ENCODE measurements at regions not wholly inside any gene's neighbourhood (a gene's known extent, or its start where the extent isn't known, plus 50 kb on each side); places are given as distances from the start of the nearest gene placed in this dataset.

DNA sequence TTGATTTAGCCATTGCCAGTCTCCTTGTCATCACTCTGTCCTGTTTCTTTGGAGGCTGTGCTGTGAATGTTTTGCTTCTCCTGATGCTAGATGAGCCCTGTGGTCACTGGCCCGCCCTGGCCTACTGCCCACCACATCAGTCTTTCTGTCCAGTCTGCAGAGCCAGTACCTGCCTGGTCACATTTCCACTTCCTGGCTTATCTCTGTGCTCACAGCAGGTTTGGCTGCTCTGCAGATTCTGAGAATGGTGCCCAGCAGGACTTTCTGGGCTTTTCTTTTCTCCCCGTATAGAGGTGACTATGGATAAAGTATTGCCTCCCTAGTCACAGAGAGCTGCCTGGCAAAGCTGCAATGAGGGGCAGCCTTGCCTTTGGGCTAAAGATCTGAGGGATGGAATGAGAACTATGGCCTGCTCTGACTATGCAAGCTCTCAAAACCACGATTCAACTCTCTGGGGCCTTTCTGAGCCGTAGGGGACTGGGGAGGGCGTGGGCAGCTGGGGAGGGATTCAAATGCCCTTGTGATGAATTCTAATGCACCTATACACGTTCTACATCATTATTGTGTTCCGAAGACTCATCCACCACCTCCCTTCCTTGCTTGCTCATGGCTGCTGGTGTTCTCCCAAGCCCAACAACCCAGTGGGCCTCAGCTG lies 410.4 kb upstream of the NPVF start:
- no peak for DNase-seq
- H3K36me3 ChIP-seq = no peaks in the 10 kb centered on the region
- no peak overlapping the region for H3K4me3 ChIP-seq (replicated peaks in 1 of 3)
- WGBS, 2 donors = 88 to 91% methylated on average over 6 to 7 of the region's 7 CpGs
- TF ChIP-seq, protein P1, sequence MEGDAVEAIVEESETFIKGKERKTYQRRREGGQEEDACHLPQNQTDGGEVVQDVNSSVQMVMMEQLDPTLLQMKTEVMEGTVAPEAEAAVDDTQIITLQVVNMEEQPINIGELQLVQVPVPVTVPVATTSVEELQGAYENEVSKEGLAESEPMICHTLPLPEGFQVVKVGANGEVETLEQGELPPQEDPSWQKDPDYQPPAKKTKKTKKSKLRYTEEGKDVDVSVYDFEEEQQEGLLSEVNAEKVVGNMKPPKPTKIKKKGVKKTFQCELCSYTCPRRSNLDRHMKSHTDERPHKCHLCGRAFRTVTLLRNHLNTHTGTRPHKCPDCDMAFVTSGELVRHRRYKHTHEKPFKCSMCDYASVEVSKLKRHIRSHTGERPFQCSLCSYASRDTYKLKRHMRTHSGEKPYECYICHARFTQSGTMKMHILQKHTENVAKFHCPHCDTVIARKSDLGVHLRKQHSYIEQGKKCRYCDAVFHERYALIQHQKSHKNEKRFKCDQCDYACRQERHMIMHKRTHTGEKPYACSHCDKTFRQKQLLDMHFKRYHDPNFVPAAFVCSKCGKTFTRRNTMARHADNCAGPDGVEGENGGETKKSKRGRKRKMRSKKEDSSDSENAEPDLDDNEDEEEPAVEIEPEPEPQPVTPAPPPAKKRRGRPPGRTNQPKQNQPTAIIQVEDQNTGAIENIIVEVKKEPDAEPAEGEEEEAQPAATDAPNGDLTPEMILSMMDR (IDR thresholded peaks at IDR 0.05) = no peak
- no peak for TF ChIP-seq POLR2A (IDR thresholded peaks at IDR 0.05)
- no peaks in the 10 kb centered on the region for H3K9me3 ChIP-seq
- no peak overlapping the region for H3K27ac ChIP-seq
- intact Hi-C loops (cut with DNase I) = no loop called here
- no peaks in the 10 kb centered on the region for H3K27me3 ChIP-seq
- no peaks in the 10 kb centered on the region for H3K4me1 ChIP-seq

DNA sequence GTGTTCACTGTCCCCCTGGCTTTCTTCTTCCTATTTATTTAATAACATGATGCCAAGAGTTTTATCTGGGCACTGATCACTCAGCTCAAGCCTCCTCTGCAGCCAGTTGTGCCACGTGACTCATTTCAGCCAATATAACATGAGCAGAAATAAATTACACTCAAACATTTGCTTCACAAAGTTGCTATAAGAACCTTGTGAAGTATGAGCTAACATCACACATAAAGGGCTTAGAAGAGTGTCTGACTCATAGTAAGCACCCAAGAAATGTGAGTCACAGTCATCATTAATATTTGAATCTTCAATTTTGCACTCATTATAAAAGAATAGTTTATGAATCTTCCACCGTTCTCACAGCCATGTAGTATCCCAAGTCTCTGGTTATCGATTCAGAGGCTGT lies 414.6 kb upstream of the NPVF start:
- no peak for DNase-seq
- H3K9me3 ChIP-seq = no peaks in the 10 kb centered on the region
- no peaks in the 10 kb centered on the region for H3K36me3 ChIP-seq
- no peak overlapping the region for H3K27ac ChIP-seq
- no peak overlapping the region for H3K4me3 ChIP-seq (replicated peaks in 1 of 3)
- no peaks in the 10 kb centered on the region for H3K4me1 ChIP-seq
- WGBS, 2 donors = 86 to 89% methylated on average over 3 of the region's 3 CpGs
- TF ChIP-seq, protein P1 (IDR thresholded peaks at IDR 0.05) = no peak
- no peak for TF ChIP-seq POLR2A (IDR thresholded peaks at IDR 0.05)
- intact Hi-C loops (cut with DNase I) = no loop called here
- no peaks in the 10 kb centered on the region for H3K27me3 ChIP-seq

DNA sequence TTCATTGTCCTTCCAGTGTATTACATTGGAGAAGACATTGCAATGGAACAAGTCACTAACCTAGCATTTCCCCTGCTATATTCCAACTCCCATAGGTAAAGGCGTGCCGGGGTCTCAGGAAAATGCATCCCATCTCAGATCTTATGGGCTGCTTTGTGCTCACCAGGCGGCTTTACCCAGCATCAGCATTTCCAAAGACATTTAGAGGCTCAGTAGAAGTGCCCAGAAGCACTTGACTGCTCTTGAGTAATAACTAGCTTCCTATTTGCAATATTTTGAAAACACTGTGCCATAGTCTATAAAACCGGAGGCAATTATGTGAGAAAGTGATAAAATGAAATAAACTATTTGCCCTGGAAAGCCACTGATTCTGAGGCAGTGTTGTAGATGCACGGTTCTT lies 415.0 kb upstream of the NPVF start:
- Histone ChIP-seq H3K4me1 (no peaks in the 10 kb centered on the region), H3K9me3 (no peaks in the 10 kb centered on the region), H3K4me3 (replicated peaks in 1 of 3) (no peak overlapping the region), H3K27me3 (no peaks in the 10 kb centered on the region), H3K27ac (no peak overlapping the region), H3K36me3 (no peaks in the 10 kb centered on the region)
- intact Hi-C loops (cut with DNase I) = no loop called here
- no peak for TF ChIP-seq POLR2A (IDR thresholded peaks at IDR 0.05)
- TF ChIP-seq, protein P1 (IDR thresholded peaks at IDR 0.05) = no peak
- 93 to 95% methylated on average over 5 of the region's 5 CpGs for WGBS, 2 donors
- DNase-seq = no peak

DNA sequence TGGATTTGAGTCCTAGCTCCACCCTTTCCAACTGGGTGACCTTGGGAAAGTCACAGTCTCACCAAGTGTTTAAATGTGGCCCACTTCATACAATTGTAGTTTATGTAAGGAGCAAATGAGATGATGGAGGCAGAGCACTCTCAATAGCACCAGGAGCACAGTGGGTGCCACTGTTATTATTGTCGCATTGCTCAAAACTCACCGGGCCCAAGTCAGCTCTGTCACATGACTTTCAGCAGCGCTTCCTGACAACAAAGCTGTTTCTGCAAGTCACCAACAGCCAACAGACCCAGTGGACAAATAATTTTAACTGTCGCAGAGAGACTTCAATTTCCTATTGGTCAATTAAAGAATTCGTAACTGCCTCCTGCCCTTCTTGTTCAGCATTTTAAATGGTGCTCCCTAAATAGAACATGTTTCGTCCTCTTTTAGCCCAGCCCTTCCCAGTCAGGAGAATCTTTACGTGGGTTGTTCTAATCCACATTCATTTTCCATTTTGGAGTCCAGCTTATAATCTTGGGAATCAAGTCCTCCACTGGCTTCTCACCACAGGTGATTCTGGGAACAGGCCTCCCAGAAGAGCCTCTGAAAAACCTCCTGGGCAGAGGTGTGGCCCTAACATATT lies 415.6 kb upstream of the NPVF start:
- intact Hi-C loops (cut with DNase I) = no loop called here
- no peak for DNase-seq
- WGBS, 2 donors = 69 to 82% methylated on average over 7 of the region's 7 CpGs

More for the DNA sequence above, 415.6 kb upstream of the NPVF start:
- Histone ChIP-seq H3K27ac (no peak overlapping the region), H3K9me3 (no peaks in the 10 kb centered on the region), H3K4me3 (replicated peaks in 1 of 3) (no peak overlapping the region), H3K4me1 (no peaks in the 10 kb centered on the region), H3K36me3 (no peaks in the 10 kb centered on the region), H3K27me3 (no peaks in the 10 kb centered on the region)
- TF ChIP-seq, protein P1 (IDR thresholded peaks at IDR 0.05) = no peak
- no peak for TF ChIP-seq POLR2A (IDR thresholded peaks at IDR 0.05)
